ENCODE measurements at regions not wholly inside any gene's neighbourhood (a gene's known extent, or its start where the extent isn't known, plus 50 kb on each side); places are given as distances from the start of the nearest gene placed in this dataset.
"Not testable (repeated sequence)": the region's sequence is repeated elsewhere in the genome, so short reads cannot be mapped to it uniquely, and the experiment has no call there.

DNA sequence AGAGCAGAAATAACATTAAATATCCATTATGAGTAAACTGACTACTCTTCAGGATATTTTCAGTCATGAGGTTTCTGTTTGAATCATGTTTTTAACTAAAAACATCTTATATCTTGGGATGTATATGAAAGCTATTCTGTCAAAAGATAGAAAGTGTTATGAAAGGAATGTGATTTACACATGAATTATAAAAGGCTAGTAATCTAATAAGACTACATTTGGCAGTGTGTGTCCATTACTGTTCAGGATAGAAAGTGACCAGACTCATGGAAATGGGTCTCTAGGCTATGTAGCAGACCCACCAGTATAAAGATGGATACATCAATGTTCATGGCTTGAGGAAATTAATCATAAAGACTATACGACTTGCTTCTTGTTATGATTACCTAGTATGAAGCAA is 1328.2 kb upstream of the NUDT12 start:
- DNase-seq = no peak
- H3K9me3 ChIP-seq = no peaks in the 10 kb centered on the region
- no peaks in the 10 kb centered on the region for H3K27me3 ChIP-seq
- H3K27ac ChIP-seq = no peak overlapping the region
- WGBS, 2 donors = 63 to 75% methylated on average over 1 of the region's 1 CpG
- TF ChIP-seq POLR2AphosphoS5 (IDR thresholded peaks at IDR 0.05) = no peak
- TF ChIP-seq, protein P1, sequence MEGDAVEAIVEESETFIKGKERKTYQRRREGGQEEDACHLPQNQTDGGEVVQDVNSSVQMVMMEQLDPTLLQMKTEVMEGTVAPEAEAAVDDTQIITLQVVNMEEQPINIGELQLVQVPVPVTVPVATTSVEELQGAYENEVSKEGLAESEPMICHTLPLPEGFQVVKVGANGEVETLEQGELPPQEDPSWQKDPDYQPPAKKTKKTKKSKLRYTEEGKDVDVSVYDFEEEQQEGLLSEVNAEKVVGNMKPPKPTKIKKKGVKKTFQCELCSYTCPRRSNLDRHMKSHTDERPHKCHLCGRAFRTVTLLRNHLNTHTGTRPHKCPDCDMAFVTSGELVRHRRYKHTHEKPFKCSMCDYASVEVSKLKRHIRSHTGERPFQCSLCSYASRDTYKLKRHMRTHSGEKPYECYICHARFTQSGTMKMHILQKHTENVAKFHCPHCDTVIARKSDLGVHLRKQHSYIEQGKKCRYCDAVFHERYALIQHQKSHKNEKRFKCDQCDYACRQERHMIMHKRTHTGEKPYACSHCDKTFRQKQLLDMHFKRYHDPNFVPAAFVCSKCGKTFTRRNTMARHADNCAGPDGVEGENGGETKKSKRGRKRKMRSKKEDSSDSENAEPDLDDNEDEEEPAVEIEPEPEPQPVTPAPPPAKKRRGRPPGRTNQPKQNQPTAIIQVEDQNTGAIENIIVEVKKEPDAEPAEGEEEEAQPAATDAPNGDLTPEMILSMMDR (IDR thresholded peaks at IDR 0.05) = no peak
- no peak for TF ChIP-seq POLR2A (IDR thresholded peaks at IDR 0.05)
- no peak for TF ChIP-seq EP300 (IDR thresholded peaks at IDR 0.05)
- H3K4me3 ChIP-seq = no peak overlapping the region
- H3K36me3 ChIP-seq = no peaks in the 10 kb centered on the region
- H3K4me1 ChIP-seq = peaks cover 0 to 5% (median 0%) of the 10 kb centered on the region in 4 donors
- intact Hi-C loops (cut with DNase I) = no loop called here

DNA sequence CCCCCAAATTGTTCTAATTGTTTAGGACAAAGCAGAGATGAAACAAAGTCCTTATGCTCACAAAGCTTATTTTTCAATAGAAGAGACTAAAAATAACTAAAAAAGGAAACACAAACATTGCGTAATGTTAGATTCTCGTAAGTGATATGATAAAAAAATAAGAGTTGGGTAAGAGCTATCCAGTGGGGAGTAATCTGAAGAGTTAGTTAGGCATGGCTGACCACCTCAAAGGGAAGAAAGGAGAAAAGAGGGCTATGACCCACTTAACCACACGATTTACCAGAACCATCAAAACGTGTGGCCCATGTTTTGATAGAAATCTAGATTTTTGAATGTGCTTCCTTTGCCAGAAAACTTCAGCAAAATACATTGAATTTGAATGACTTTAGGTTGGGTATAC is 1296.8 kb upstream of the NUDT12 start:
- intact Hi-C loops (cut with DNase I) = no loop called here
- Histone ChIP-seq H3K36me3 (no peaks in the 10 kb centered on the region), H3K4me1 (no peaks in the 10 kb centered on the region), H3K9me3 (no peaks in the 10 kb centered on the region), H3K27ac (no peak overlapping the region), H3K27me3 (no peaks in the 10 kb centered on the region), H3K4me3 (no peak overlapping the region)
- no peak for DNase-seq
- TF ChIP-seq, protein P1 (IDR thresholded peaks at IDR 0.05) = no peak
- TF ChIP-seq POLR2A (IDR thresholded peaks at IDR 0.05) (no peak), EP300 (IDR thresholded peaks at IDR 0.05) (no peak), POLR2AphosphoS5 (IDR thresholded peaks at IDR 0.05) (no peak)
- WGBS, 2 donors = 67 to 76% methylated on average over 4 of the region's 4 CpGs

DNA sequence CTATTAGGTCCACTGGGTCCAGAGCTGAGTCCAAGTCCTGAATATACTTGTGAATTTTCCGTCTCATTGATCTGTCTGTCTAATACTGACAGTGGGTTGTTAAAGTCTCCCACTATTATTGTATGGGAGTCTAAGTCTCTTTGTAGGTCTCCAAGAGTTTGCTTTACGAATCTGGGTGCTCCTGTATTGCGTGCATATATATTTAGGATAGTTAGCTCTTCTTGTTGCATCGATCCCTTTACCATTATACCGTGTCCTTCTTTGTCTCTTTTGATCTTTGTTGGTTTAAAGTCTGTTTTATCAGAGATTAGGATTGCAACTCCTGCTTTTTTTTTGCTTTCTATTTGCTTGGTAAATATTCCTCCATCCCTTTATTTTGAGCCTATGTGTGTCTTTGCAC is 1289.5 kb upstream of the NUDT12 start:
- 88 to 92% methylated on average over 5 of the region's 5 CpGs for WGBS, 2 donors
- intact Hi-C loops (cut with DNase I) = not testable (repeated sequence)

DNA sequence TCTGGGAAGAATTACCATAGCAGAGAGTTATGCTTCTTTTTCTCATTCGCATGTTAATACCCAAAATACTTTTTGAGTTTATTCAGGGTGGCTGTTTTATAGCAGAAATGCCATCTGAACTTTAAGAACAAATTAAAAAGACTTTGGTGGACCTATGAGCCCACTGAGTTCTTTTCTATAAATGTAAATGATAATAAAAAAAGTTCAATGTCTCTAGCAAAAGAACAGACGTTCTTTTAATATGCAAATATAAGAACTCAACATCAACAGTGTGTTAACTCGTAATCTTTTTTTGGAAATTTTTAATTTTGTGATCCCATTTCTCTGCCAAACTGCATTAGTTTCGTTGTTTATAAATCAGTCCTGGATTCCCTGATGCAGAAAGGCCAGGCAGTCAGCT is 1283.0 kb upstream of the NUDT12 start:
- intact Hi-C loops (cut with DNase I) = no loop called here
- no peak for TF ChIP-seq POLR2A (IDR thresholded peaks at IDR 0.05)
- no peak for TF ChIP-seq POLR2AphosphoS5 (IDR thresholded peaks at IDR 0.05)
- TF ChIP-seq, protein P1 (IDR thresholded peaks at IDR 0.05) = no peak
- no peak for TF ChIP-seq EP300 (IDR thresholded peaks at IDR 0.05)
- DNase-seq = no peak

More for the DNA sequence above, 1289.5 kb upstream of the NUDT12 start:
- not testable (repeated sequence) for DNase-seq, H3K36me3 ChIP-seq, H3K4me1 ChIP-seq, H3K27me3 ChIP-seq, H3K4me3 ChIP-seq, H3K9me3 ChIP-seq, H3K27ac ChIP-seq

DNA sequence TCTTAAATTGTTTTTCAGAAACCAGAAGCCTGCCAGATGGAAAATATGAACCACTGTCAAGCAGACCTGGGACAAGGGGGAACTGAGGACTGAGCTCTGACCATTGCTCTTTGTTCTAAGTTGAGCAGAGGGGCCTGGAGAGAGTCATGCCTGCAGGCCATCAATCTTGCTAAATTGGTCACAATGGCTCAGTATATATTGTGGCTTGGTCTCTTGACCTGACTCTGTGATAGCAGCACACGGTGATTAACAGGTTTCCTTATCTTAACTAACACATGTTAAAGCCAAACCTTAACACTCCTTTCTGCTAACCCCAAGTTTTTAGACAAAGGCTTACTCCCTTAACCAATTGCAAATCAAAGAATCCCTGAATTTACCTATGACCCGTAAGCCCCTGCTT is 1281.2 kb upstream of the NUDT12 start:
- WGBS, 2 donors = 22 to 28% methylated on average over 2 of the region's 2 CpGs
- Histone ChIP-seq H3K9me3 (no peaks in the 10 kb centered on the region), H3K4me3 (no peak overlapping the region), H3K27ac (no peak overlapping the region), H3K4me1 (no peaks in the 10 kb centered on the region), H3K27me3 (no peaks in the 10 kb centered on the region), H3K36me3 (no peaks in the 10 kb centered on the region)
- intact Hi-C loops (cut with DNase I) = no loop called here
- TF ChIP-seq, protein P1 (IDR thresholded peaks at IDR 0.05) = no peak
- TF ChIP-seq POLR2A (IDR thresholded peaks at IDR 0.05) = no peak
- TF ChIP-seq POLR2AphosphoS5 (IDR thresholded peaks at IDR 0.05) = no peak
- TF ChIP-seq EP300 (IDR thresholded peaks at IDR 0.05) = no peak
- DNase-seq = no peak

More for the DNA sequence above, 1283.0 kb upstream of the NUDT12 start:
- Histone ChIP-seq H3K9me3 (no peaks in the 10 kb centered on the region), H3K27ac (no peak overlapping the region), H3K36me3 (no peaks in the 10 kb centered on the region), H3K4me3 (no peak overlapping the region), H3K4me1 (no peaks in the 10 kb centered on the region), H3K27me3 (no peaks in the 10 kb centered on the region)
- 76 to 85% methylated on average over 4 of the region's 4 CpGs for WGBS, 2 donors

Data from sigmoid colon (tissue), 6 donors.